ENCODE measurements at regions not wholly inside any gene's neighbourhood (a gene's known extent, or its start where the extent isn't known, plus 50 kb on each side); places are given as distances from the start of the nearest gene placed in this dataset.

DNA sequence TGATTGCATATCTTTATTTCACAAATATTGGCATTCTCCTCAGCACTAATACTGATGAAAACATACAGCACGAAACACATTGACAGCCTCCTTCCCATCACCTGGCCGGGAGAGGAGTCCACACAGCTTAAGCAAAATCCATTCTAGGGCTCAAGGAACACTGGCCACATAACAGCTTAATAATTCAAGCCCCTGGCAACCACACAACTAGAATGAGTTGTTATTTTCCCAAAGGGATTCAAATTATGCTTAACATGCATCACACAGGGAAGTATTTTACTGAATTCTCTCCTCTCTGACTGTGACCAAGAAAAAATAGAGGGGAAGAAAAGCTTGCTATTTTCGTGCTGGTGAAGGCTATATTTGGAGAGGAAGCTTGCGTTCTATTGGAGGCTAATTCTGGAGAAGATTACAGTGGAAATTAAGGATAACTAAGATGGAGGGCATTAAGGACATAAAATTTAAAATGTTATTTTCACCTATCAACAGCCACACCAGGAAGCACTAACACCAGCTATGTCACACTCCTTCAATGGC, 198.5 kb downstream of the ADGRG6 start:
- H3K36me3 Mint-ChIP-seq (ENCODE audit: low read depth) = peaks cover 7% of the 10 kb centered on the region
- DNase-seq (ENCODE audit: low spot score) = no peak
- TF ChIP-seq, protein P1, sequence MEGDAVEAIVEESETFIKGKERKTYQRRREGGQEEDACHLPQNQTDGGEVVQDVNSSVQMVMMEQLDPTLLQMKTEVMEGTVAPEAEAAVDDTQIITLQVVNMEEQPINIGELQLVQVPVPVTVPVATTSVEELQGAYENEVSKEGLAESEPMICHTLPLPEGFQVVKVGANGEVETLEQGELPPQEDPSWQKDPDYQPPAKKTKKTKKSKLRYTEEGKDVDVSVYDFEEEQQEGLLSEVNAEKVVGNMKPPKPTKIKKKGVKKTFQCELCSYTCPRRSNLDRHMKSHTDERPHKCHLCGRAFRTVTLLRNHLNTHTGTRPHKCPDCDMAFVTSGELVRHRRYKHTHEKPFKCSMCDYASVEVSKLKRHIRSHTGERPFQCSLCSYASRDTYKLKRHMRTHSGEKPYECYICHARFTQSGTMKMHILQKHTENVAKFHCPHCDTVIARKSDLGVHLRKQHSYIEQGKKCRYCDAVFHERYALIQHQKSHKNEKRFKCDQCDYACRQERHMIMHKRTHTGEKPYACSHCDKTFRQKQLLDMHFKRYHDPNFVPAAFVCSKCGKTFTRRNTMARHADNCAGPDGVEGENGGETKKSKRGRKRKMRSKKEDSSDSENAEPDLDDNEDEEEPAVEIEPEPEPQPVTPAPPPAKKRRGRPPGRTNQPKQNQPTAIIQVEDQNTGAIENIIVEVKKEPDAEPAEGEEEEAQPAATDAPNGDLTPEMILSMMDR (IDR thresholded peaks at IDR 0.05) = no peak
- peaks cover 3% of the 10 kb centered on the region for H3K27me3 Mint-ChIP-seq (ENCODE audit: low read depth)
- peaks cover 11% of the 10 kb centered on the region for H3K4me1 Mint-ChIP-seq (ENCODE audit: low read depth)
- no peak overlapping the region for H3K4me3 Mint-ChIP-seq (ENCODE audit: unreplicated experiment)
- peaks cover 20% of the 10 kb centered on the region for H3K9me3 Mint-ChIP-seq (ENCODE audit: low read depth)
- H3K27ac Mint-ChIP-seq (ENCODE audit: unreplicated experiment) = peak overlapping the region; percentile 58

DNA sequence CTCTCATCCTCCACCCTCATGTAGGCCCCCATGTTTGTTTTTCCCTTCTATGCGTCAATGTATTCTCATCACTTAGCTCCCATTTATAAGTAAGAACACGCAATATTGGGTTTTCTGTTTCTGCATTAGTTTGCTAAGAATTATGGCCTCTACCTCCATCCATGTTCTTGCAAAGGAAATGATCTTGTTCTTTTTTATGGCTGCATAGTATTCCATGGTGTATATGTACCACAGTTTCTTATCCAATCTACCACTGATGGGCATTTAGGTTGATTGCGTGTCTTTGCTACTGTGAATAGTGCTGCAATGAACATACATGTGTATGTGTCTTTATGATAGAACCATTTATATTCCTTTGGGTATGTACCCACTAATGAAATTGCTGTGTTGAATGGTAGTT, 200.0 kb downstream of the ADGRG6 start:
- Mint-ChIP-seq H3K27ac (ENCODE audit: unreplicated experiment) (no peak overlapping the region), H3K27me3 (ENCODE audit: low read depth) (no peaks in the 10 kb centered on the region), H3K4me1 (ENCODE audit: low read depth) (peaks cover 11% of the 10 kb centered on the region), H3K36me3 (ENCODE audit: low read depth) (peaks cover 7% of the 10 kb centered on the region), H3K9me3 (ENCODE audit: low read depth) (peaks cover 20% of the 10 kb centered on the region), H3K4me3 (ENCODE audit: unreplicated experiment) (no peak overlapping the region)
- TF ChIP-seq, protein P1 (IDR thresholded peaks at IDR 0.05) = no peak
- no peak for DNase-seq (ENCODE audit: low spot score)

DNA sequence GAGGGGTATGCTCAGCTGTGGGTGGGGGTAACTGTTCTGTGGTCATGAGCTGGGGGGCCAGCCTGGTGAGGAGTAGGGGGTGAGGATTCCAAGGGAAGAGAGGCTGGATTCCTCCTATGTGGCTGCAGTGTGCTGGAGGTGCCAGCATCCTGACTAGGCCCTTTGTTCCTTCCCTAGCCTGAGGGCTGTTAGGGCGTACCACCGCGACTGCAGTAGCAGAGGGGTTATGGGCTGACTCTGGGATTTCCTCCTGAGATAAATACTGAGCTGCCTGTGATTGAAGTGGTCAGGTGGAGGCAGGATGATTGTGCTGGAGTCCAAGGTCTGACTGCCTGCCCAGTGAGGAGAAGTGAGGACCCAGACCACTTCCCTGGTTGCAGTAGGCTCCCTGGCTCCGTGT, 205.3 kb downstream of the ADGRG6 start:
- Mint-ChIP-seq H3K4me3 (ENCODE audit: unreplicated experiment) (no peak overlapping the region), H3K27me3 (ENCODE audit: low read depth) (peaks cover 8% of the 10 kb centered on the region), H3K9me3 (ENCODE audit: low read depth) (peaks cover 23% of the 10 kb centered on the region), H3K36me3 (ENCODE audit: low read depth) (peaks cover 8% of the 10 kb centered on the region), H3K27ac (ENCODE audit: unreplicated experiment) (no peak overlapping the region), H3K4me1 (ENCODE audit: low read depth) (no peaks in the 10 kb centered on the region)
- TF ChIP-seq, protein P1 (IDR thresholded peaks at IDR 0.05) = no peak
- DNase-seq (ENCODE audit: low spot score) = no peak

DNA sequence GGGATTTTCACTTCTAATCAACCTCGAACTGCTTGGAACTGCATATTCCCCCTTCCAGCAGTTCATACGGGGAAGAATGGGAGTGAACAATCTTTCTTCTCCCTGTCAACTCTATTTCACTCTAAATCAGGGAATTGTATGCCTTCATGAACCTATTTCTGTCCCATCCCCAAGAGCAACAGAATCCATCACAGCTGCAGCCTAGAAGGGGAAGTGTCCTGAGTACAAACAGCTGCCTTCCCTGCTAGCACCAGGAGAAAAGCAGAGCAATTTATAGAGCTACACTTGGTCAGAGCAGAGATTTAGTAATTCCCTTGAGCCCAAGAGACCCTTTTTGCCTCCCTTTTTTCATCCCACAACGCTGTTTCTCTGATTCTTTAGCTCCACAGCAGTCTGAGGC, 208.4 kb downstream of the ADGRG6 start:
- Mint-ChIP-seq H3K27me3 (ENCODE audit: low read depth) (peaks cover 10% of the 10 kb centered on the region), H3K4me3 (ENCODE audit: unreplicated experiment) (no peak overlapping the region), H3K27ac (ENCODE audit: unreplicated experiment) (no peak overlapping the region), H3K9me3 (ENCODE audit: low read depth) (peaks cover 13% of the 10 kb centered on the region), H3K36me3 (ENCODE audit: low read depth) (peaks cover 1% of the 10 kb centered on the region), H3K4me1 (ENCODE audit: low read depth) (no peaks in the 10 kb centered on the region)
- no peak for DNase-seq (ENCODE audit: low spot score)
- TF ChIP-seq, protein P1 (IDR thresholded peaks at IDR 0.05) = no peak

DNA sequence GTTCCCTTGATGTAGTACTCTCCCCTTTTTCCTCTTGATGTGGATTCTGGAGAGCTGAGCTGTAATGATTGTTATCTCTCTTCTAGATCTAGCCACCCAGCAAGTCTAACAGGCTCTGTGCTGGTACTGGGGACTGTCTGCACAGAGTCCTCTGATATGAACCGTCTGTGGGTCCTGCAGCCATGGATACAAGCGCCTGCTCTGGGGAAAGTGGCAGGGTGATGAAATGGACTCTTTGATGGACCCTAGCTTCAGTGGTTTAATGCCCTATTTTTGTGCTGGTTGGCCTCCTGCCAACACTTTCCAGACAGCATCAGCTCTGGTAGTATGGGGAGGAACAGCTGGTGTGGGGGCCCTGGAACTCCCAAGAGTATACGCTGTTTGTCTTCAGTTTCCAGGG, 216.3 kb downstream of the ADGRG6 start:
- peaks cover 5% of the 10 kb centered on the region for H3K36me3 Mint-ChIP-seq (ENCODE audit: low read depth)
- H3K27me3 Mint-ChIP-seq (ENCODE audit: low read depth) = peaks cover 7% of the 10 kb centered on the region
- no peak for DNase-seq (ENCODE audit: low spot score)
- no peak overlapping the region for H3K27ac Mint-ChIP-seq (ENCODE audit: unreplicated experiment)
- H3K9me3 Mint-ChIP-seq (ENCODE audit: low read depth) = peaks cover 26% of the 10 kb centered on the region
- no peak overlapping the region for H3K4me3 Mint-ChIP-seq (ENCODE audit: unreplicated experiment)
- TF ChIP-seq, protein P1 (IDR thresholded peaks at IDR 0.05) = no peak
- peaks cover 6% of the 10 kb centered on the region for H3K4me1 Mint-ChIP-seq (ENCODE audit: low read depth)
